ENCODE measurements at regions not wholly inside any gene's neighbourhood (a gene's known extent, or its start where the extent isn't known, plus 50 kb on each side); places are given as distances from the start of the nearest gene placed in this dataset.

DNA sequence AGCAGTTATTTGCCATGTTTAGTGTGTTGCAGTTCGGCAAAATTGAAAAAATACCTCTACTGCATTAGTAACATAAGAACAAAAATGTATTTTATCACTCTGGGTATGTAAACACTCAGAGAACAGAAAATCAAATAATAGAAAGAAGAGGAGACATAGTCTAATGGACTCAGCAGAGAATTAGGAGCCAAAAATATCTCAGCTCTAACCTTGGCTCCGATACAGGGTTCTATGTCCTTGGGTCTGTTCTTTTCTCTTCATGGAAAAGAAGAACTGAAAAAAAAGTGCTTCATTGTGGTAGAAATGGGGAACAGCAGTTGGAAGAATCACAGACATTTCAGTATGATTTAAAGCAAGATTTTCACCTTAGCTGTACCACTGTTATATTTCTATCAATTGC, 240.5 kb upstream of the CXXC4 start:
- Histone ChIP-seq H3K9me3 (ENCODE audit: low read length) (no peaks in the 10 kb centered on the region), H3K27me3 (ENCODE audit: low read length) (no peaks in the 10 kb centered on the region), H3K9ac (ENCODE audit: low read length) (no peak overlapping the region), H4K20me1 (ENCODE audit: low read length) (no peaks in the 10 kb centered on the region), H3K4me2 (ENCODE audit: low read length) (no peak overlapping the region), H3K36me3 (ENCODE audit: low read depth, low read length) (no peaks in the 10 kb centered on the region), H3K4me3 (ENCODE audit: low read length) (no peak overlapping the region), H3K27ac (ENCODE audit: low read length) (no peak overlapping the region), H3K4me1 (ENCODE audit: insufficient read depth, low read length) (peaks cover 16% of the 10 kb centered on the region), H3F3A (ENCODE audit: low read length, unreplicated experiment) (no peaks in the 10 kb centered on the region), H2AFZ (ENCODE audit: low read length) (no peak overlapping the region), H3K79me2 (ENCODE audit: low read length) (no peaks in the 10 kb centered on the region), H3K9me2 (replicated peaks; ENCODE audit: low read length) (no peaks in the 10 kb centered on the region)
- no peak for DNase-seq
- ChIA-PET CTCF (no interaction called here), POLR2A (ENCODE audit: unreplicated experiment) (no interaction called here)
- intact Hi-C loops (cut with micrococcal nuclease), result no loop called here
- BruUV-seq (replicated peaks), result no TSS peak
- ATAC-seq, result no peak
- TF ChIP-seq, protein P1, sequence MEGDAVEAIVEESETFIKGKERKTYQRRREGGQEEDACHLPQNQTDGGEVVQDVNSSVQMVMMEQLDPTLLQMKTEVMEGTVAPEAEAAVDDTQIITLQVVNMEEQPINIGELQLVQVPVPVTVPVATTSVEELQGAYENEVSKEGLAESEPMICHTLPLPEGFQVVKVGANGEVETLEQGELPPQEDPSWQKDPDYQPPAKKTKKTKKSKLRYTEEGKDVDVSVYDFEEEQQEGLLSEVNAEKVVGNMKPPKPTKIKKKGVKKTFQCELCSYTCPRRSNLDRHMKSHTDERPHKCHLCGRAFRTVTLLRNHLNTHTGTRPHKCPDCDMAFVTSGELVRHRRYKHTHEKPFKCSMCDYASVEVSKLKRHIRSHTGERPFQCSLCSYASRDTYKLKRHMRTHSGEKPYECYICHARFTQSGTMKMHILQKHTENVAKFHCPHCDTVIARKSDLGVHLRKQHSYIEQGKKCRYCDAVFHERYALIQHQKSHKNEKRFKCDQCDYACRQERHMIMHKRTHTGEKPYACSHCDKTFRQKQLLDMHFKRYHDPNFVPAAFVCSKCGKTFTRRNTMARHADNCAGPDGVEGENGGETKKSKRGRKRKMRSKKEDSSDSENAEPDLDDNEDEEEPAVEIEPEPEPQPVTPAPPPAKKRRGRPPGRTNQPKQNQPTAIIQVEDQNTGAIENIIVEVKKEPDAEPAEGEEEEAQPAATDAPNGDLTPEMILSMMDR (conservative IDR thresholded peaks at IDR 0.05; ENCODE audit: low read depth, low read length), result no peak
- TF ChIP-seq EZH2 (IDR thresholded peaks at IDR 0.05; ENCODE audit: low read length, unreplicated experiment) (no peak), EZH2phosphoT487 (IDR thresholded peaks at IDR 0.05; ENCODE audit: borderline replicate concordance, low read length) (no peak)

DNA sequence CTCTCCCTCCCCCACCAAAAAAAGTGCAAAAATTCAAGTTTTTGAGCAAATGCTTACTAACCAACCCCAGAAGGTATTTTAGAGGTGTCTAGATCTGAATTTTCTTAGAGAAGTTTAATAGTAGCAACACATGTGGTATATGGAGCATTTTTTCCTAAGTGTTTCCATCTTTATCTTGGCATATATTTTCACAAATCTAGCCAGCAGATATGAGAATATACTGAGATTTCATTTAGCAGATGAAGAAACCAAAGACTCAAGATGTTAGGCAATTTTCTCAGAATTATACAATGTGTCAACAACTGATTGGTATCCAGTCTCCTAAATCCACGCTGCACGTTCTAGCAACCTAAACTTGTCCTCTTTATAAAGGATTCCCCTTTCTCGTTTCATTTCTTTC, 245.5 kb upstream of the CXXC4 start:
- TF ChIP-seq EZH2phosphoT487 (IDR thresholded peaks at IDR 0.05; ENCODE audit: borderline replicate concordance, low read length) (no peak), EZH2 (IDR thresholded peaks at IDR 0.05; ENCODE audit: low read length, unreplicated experiment) (no peak)
- TF ChIP-seq, protein P1 (conservative IDR thresholded peaks at IDR 0.05; ENCODE audit: low read depth, low read length), result no peak
- intact Hi-C loops (cut with micrococcal nuclease), result no loop called here
- H3K9me2 ChIP-seq (replicated peaks; ENCODE audit: low read length), result no peaks in the 10 kb centered on the region
- ATAC-seq (no peak), DNase-seq (no peak)
- H3K4me2 ChIP-seq (ENCODE audit: low read length), result no peak overlapping the region
- no peaks in the 10 kb centered on the region for H3K79me2 ChIP-seq (ENCODE audit: low read length)
- no peaks in the 10 kb centered on the region for H4K20me1 ChIP-seq (ENCODE audit: low read length)
- H3F3A ChIP-seq (ENCODE audit: low read length, unreplicated experiment), result no peaks in the 10 kb centered on the region
- no peaks in the 10 kb centered on the region for H3K27me3 ChIP-seq (ENCODE audit: low read length)
- H3K4me1 ChIP-seq (ENCODE audit: insufficient read depth, low read length), result peaks cover 10% of the 10 kb centered on the region
- ChIA-PET POLR2A (ENCODE audit: unreplicated experiment) (no interaction called here), CTCF (no interaction called here)
- H3K27ac ChIP-seq (ENCODE audit: low read length), result no peak overlapping the region
- H3K4me3 ChIP-seq (ENCODE audit: low read length), result no peak overlapping the region
- BruUV-seq (replicated peaks), result no TSS peak
- no peaks in the 10 kb centered on the region for H3K9me3 ChIP-seq (ENCODE audit: low read length)
- H2AFZ ChIP-seq (ENCODE audit: low read length), result no peak overlapping the region
- no peak overlapping the region for H3K9ac ChIP-seq (ENCODE audit: low read length)
- no peaks in the 10 kb centered on the region for H3K36me3 ChIP-seq (ENCODE audit: low read depth, low read length)

DNA sequence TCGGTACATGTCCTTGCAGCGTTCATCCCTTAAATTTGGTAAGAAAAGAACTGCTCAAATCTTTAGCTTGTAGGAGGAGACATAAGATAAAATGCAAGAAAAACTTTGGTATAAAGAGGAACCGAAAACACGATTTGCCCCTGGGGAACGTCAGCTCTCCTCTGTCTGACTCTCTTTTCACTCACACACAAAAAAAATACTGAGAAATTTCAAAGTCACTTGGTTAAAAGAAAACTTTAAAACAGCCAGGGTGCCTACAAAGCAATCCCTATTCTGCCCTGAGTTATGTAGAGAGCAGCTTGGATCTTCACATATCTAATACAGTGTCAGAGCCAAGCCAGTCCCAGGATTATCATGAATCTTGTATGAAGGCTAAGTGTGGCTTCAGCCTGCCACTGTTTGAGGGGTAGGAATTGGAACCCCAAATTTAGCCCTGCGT, 248.5 kb upstream of the CXXC4 start:
- H3K9me3 ChIP-seq (ENCODE audit: low read length), result no peaks in the 10 kb centered on the region
- no peak overlapping the region for H3K4me2 ChIP-seq (ENCODE audit: low read length)
- H3K79me2 ChIP-seq (ENCODE audit: low read length), result no peaks in the 10 kb centered on the region
- H3K4me1 ChIP-seq (ENCODE audit: insufficient read depth, low read length), result peaks cover 16% of the 10 kb centered on the region
- no peaks in the 10 kb centered on the region for H3K27me3 ChIP-seq (ENCODE audit: low read length)
- no peaks in the 10 kb centered on the region for H3K36me3 ChIP-seq (ENCODE audit: low read depth, low read length)
- TF ChIP-seq, protein P1 (conservative IDR thresholded peaks at IDR 0.05; ENCODE audit: low read depth, low read length), result no peak
- TF ChIP-seq EZH2 (IDR thresholded peaks at IDR 0.05; ENCODE audit: low read length, unreplicated experiment), result no peak
- TF ChIP-seq EZH2phosphoT487 (IDR thresholded peaks at IDR 0.05; ENCODE audit: borderline replicate concordance, low read length), result no peak
- no peak overlapping the region for H3K27ac ChIP-seq (ENCODE audit: low read length)
- POLR2A ChIA-PET (ENCODE audit: unreplicated experiment), result no interaction called here
- H3K9me2 ChIP-seq (replicated peaks; ENCODE audit: low read length), result no peaks in the 10 kb centered on the region
- H2AFZ ChIP-seq (ENCODE audit: low read length), result no peak overlapping the region
- CTCF ChIA-PET, result no interaction called here
- intact Hi-C loops (cut with micrococcal nuclease), result no loop called here
- no peaks in the 10 kb centered on the region for H3F3A ChIP-seq (ENCODE audit: low read length, unreplicated experiment)
- no peak overlapping the region for H3K4me3 ChIP-seq (ENCODE audit: low read length)
- BruUV-seq (replicated peaks), result no TSS peak
- no peak for DNase-seq
- ATAC-seq, result no peak
- H3K9ac ChIP-seq (ENCODE audit: low read length), result no peak overlapping the region
- H4K20me1 ChIP-seq (ENCODE audit: low read length), result no peaks in the 10 kb centered on the region

All from PC-3 (cell line).